ENCODE measurements at regions not wholly inside any gene's neighbourhood (a gene's known extent, or its start where the extent isn't known, plus 50 kb on each side); places are given as distances from the start of the nearest gene placed in this dataset.

GRCh38 chr6:12483712-12484111, 193.6 kb downstream of the EDN1 start:
- Histone ChIP-seq H3K27ac (ENCODE audit: low read depth, low read length) (no peak overlapping the region), H3K36me3 (ENCODE audit: control insufficient read depth, insufficient read depth, low read length) (no peaks in the 10 kb centered on the region), H3K4me1 (ENCODE audit: control insufficient read depth, insufficient read depth, low read length) (no peaks in the 10 kb centered on the region), H3K9ac (ENCODE audit: extremely low read depth, low read length, poor library complexity, severe bottlenecking) (no peak overlapping the region), H3K27me3 (ENCODE audit: control insufficient read depth, insufficient read depth, low read length, poor library complexity, severe bottlenecking) (peaks cover 10% of the 10 kb centered on the region), H3K4me3 (ENCODE audit: low read length) (no peak overlapping the region), H3K9me3 (ENCODE audit: control insufficient read depth, low read length) (no peaks in the 10 kb centered on the region)
- Mint-ChIP-seq H3K27me3 (ENCODE audit: insufficient read depth) (peaks cover 9% of the 10 kb centered on the region), H3K27ac (no peak overlapping the region), H3K36me3 (ENCODE audit: low read depth) (no peaks in the 10 kb centered on the region), H3K4me3 (no peak overlapping the region), H3K9me3 (no peaks in the 10 kb centered on the region), H3K4me1 (no peaks in the 10 kb centered on the region)
- whole genome bisulfite sequencing, 2 experiments (ENCODE audit: insufficient coverage in 1 of 2, insufficient read length in 1 of 2): 88% methylated on average over 5 of the region's 5 CpGs; no CpG with 5 or more reads in 1 of the 2 experiments
- TF ChIP-seq CTCF (conservative IDR thresholded peaks at IDR 0.05): no peak
- no peak for DNase-seq

- H3K4me1 ChIP-seq (ENCODE audit: control insufficient read depth, insufficient read depth, low read length): no peaks in the 10 kb centered on the region
- H3K9ac ChIP-seq (ENCODE audit: extremely low read depth, low read length, poor library complexity, severe bottlenecking): no peak overlapping the region
- Mint-ChIP-seq H3K27ac (no peak overlapping the region), H3K9me3 (no peaks in the 10 kb centered on the region), H3K4me1 (no peaks in the 10 kb centered on the region), H3K4me3 (no peak overlapping the region), H3K36me3 (ENCODE audit: low read depth) (no peaks in the 10 kb centered on the region), H3K27me3 (ENCODE audit: insufficient read depth) (peaks cover 14% of the 10 kb centered on the region)
- no peaks in the 10 kb centered on the region for H3K36me3 ChIP-seq (ENCODE audit: control insufficient read depth, insufficient read depth, low read length)
- 89 to 100% methylated on average over 1 to 3 of the region's 3 CpGs for WGBS, 2 experiments (ENCODE audit: insufficient coverage in 1 of 2, insufficient read length in 1 of 2)
- H3K27me3 ChIP-seq (ENCODE audit: control insufficient read depth, insufficient read depth, low read length, poor library complexity, severe bottlenecking): peaks cover 15% of the 10 kb centered on the region
- no peak for DNase-seq
- no peak overlapping the region for H3K4me3 ChIP-seq (ENCODE audit: low read length)
- H3K27ac ChIP-seq (ENCODE audit: low read depth, low read length): no peak overlapping the region
- H3K9me3 ChIP-seq (ENCODE audit: control insufficient read depth, low read length): no peaks in the 10 kb centered on the region
- TF ChIP-seq CTCF (conservative IDR thresholded peaks at IDR 0.05): no peak
Measured at GRCh38 chr6:12484519-12484918, 194.4 kb downstream of the EDN1 start.

GRCh38 chr6:12485226-12485764, 195.1 kb downstream of the EDN1 start:
- no peaks in the 10 kb centered on the region for H3K4me1 Mint-ChIP-seq
- peaks cover 19% of the 10 kb centered on the region for H3K27me3 Mint-ChIP-seq (ENCODE audit: insufficient read depth)
- Histone ChIP-seq H3K36me3 (ENCODE audit: control insufficient read depth, insufficient read depth, low read length) (no peaks in the 10 kb centered on the region), H3K9ac (ENCODE audit: extremely low read depth, low read length, poor library complexity, severe bottlenecking) (no peak overlapping the region), H3K9me3 (ENCODE audit: control insufficient read depth, low read length) (no peaks in the 10 kb centered on the region), H3K4me3 (ENCODE audit: low read length) (no peak overlapping the region), H3K27me3 (ENCODE audit: control insufficient read depth, insufficient read depth, low read length, poor library complexity, severe bottlenecking) (peaks cover 16% of the 10 kb centered on the region), H3K27ac (ENCODE audit: low read depth, low read length) (no peak overlapping the region), H3K4me1 (ENCODE audit: control insufficient read depth, insufficient read depth, low read length) (no peaks in the 10 kb centered on the region)
- no peak for TF ChIP-seq CTCF (conservative IDR thresholded peaks at IDR 0.05)
- no peak for DNase-seq
- no peak overlapping the region for H3K4me3 Mint-ChIP-seq
- no peak overlapping the region for H3K27ac Mint-ChIP-seq
- no peaks in the 10 kb centered on the region for H3K36me3 Mint-ChIP-seq (ENCODE audit: low read depth)
- WGBS, 2 experiments (ENCODE audit: insufficient coverage in 1 of 2, insufficient read length in 1 of 2): 93% methylated on average over 4 to 8 of the region's 8 CpGs
- no peaks in the 10 kb centered on the region for H3K9me3 Mint-ChIP-seq
